Stomach smooth muscle (tissue), 2 donors: ENCODE measurements at regions not wholly inside any gene's neighbourhood (a gene's known extent, or its start where the extent isn't known, plus 50 kb on each side); places are given as distances from the start of the nearest gene placed in this dataset.

Source experiments
- H3K27ac ChIP-seq: one replicate; pipeline ENCODE4 v1.7.0; 2013; ENCODE audit warnings: mild to moderate bottlenecking, low read length, inconsistent platforms
- H3K27me3 ChIP-seq, 2 donors: one replicate each; pipeline ENCODE4 v1.7.0; 2013; ENCODE audit warnings: low read length in 2 of 2; ENCODE audit not compliant: insufficient read depth in 2 of 2, control insufficient read depth in 1 of 2
- H3K36me3 ChIP-seq, 2 donors: one replicate each; pipeline ENCODE4 v1.7.0; 2013; ENCODE audit warnings: low read length in 2 of 2; ENCODE audit not compliant: control insufficient read depth in 2 of 2, insufficient read depth in 2 of 2
- H3K4me1 ChIP-seq: one replicate; pipeline ENCODE4 v1.7.0; 2013; ENCODE audit warnings: low read length; ENCODE audit not compliant: control insufficient read depth, insufficient read depth
- H3K4me3 ChIP-seq, 2 donors: one replicate each; pipeline ENCODE4 v1.7.0; 2013; ENCODE audit warnings: low read length in 2 of 2
- H3K9ac ChIP-seq, 2 donors: one replicate each; pipeline ENCODE4 v1.7.0; 2013; ENCODE audit warnings: low read length in 2 of 2, mild to moderate bottlenecking in 1 of 2
- H3K9me3 ChIP-seq, 2 donors: one replicate each; pipeline ENCODE4 v1.7.0; 2013; ENCODE audit warnings: low read length in 2 of 2; ENCODE audit not compliant: control insufficient read depth in 2 of 2
- donor health status: healthy.
- donor health status: Pancreatic carcinoma.

DNA sequence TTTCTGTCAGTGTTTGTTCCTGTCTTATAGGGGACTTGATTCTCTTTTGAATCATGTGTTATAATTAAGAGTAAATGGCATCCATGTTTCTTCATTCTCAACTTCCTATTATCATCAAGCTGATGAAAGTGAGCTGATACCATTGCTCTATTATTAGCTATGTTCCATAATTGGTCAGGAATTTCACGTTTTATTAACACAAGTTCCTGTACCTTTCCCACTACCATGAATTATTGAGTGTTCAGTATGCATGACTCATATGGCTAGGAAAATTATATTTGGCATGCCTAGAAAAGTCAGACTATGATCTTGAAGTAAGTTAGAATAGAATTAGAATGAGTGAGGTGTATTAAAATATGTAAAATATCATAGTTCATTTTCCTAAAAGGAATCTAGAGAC is 278.9 kb upstream of the LRRC3B start:
- Histone ChIP-seq H3K9ac (no peak overlapping the region), H3K27me3 (no peaks in the 10 kb centered on the region), H3K4me3 (no peak overlapping the region), H3K4me1 (no peaks in the 10 kb centered on the region), H3K36me3 (no peaks in the 10 kb centered on the region), H3K27ac (no peak overlapping the region), H3K9me3 (no peaks in the 10 kb centered on the region)

DNA sequence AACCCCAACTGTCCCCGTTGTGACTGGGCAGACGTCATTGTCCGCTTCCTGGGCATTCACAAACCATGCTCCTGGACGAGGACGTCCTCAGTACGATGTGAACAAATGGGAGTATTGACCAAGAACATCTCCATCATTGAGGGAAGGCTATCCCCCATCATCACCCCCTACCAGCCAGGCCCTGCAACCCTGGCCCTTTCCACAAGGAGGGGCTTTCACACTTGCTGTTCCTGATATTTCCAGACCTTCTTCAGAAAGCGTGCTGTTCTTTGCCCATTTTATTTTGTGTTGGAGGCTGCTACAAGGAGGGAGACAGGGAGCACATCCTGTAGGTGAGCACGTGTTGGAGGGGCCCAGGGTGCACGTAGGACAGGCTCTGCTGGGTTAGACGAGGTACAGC is 277.0 kb upstream of the LRRC3B start:
- Histone ChIP-seq H3K4me3 (no peak overlapping the region), H3K9ac (no peak overlapping the region), H3K27me3 (no peaks in the 10 kb centered on the region), H3K27ac (no peak overlapping the region), H3K9me3 (no peaks in the 10 kb centered on the region), H3K36me3 (no peaks in the 10 kb centered on the region), H3K4me1 (no peaks in the 10 kb centered on the region)

DNA sequence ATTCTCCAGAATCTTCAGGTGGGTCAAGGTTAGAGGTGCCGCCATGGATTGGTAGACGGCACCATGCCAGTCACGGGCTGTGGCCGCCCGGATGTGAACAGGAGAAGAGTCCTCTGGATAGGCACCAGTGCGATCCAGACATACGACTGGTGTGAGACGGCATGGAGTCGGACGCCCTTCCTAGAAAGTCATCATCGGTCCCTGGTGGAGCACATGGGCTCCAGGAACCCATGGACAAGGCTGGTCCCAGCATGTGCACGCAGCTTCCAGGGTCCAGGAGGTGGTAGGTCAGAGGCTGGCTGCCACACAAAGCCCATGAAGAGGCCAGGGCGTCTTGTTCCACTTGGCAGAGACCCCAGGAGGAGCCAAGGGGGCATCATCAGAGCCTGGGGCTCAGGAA is 276.1 kb upstream of the LRRC3B start:
- Histone ChIP-seq H3K9me3 (no peaks in the 10 kb centered on the region), H3K36me3 (no peaks in the 10 kb centered on the region), H3K4me3 (no peak overlapping the region), H3K27me3 (no peaks in the 10 kb centered on the region), H3K4me1 (no peaks in the 10 kb centered on the region), H3K9ac (no peak overlapping the region), H3K27ac (no peak overlapping the region)

DNA sequence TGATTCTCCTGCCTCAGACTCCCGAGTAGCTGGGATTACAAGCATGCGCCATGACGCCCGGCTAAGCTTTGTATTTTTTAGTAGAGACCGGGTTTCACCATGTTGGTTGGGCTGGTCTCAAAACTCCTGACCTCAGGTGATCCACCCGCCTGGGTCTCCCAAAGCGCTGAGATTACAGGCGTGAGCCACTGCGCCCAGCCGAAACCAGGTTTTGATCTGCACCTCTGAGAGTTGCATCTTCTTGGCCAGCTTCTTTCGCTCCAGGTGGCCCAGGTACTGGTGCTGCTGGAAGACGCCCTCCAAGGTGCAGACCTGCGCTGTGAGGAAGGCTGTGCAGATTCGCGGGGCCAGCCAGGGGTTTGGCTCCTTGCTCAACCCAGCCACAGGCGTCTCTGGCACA is 275.4 kb upstream of the LRRC3B start:
- Histone ChIP-seq H3K27me3 (no peaks in the 10 kb centered on the region), H3K9me3 (no peaks in the 10 kb centered on the region), H3K27ac (no peak overlapping the region), H3K4me1 (no peaks in the 10 kb centered on the region), H3K36me3 (no peaks in the 10 kb centered on the region), H3K9ac (no peak overlapping the region), H3K4me3 (no peak overlapping the region)

DNA sequence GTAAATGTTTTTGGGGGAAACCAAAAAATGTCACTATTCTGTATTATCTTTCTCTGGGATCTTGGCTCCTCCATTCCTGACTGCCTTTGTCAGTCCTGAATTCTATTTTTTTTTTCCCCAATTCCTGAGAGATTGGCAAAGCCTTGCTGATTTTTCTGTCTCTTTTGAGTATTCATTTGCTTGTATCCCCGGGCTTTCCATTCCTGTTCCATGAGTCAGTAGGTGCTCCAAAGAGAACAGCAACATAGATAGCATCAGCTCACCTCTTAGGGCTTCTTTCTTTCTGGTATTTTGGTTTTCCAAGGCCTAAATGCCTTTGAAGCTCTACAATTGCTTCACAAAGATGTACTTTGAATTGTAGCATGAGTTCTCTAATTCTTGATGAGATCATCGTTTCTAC is 271.7 kb upstream of the LRRC3B start:
- Histone ChIP-seq H3K9ac (no peak overlapping the region), H3K36me3 (no peaks in the 10 kb centered on the region), H3K27ac (no peak overlapping the region), H3K4me1 (no peaks in the 10 kb centered on the region), H3K4me3 (no peak overlapping the region), H3K9me3 (no peaks in the 10 kb centered on the region), H3K27me3 (no peaks in the 10 kb centered on the region)

DNA sequence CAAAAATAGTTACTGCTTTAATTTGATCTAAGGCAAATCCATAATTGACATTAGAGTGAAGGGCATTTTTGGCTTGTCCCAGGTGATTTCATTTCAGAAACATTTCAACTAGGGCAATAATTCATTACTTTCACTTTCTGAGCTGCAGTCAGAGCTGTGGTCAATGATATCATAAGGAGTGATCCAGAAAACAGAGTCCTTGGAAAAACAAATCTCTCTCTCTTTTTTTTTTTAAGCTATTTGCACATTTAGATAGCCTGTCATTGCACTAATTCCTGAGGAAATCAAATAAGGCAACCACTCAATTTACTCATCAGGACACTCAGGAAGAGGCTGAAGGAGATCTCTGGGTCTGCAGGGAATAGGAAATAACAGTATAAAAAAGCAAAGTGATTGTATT is 269.5 kb upstream of the LRRC3B start:
- Histone ChIP-seq H3K4me3 (no peak overlapping the region), H3K9me3 (no peaks in the 10 kb centered on the region), H3K4me1 (no peaks in the 10 kb centered on the region)

DNA sequence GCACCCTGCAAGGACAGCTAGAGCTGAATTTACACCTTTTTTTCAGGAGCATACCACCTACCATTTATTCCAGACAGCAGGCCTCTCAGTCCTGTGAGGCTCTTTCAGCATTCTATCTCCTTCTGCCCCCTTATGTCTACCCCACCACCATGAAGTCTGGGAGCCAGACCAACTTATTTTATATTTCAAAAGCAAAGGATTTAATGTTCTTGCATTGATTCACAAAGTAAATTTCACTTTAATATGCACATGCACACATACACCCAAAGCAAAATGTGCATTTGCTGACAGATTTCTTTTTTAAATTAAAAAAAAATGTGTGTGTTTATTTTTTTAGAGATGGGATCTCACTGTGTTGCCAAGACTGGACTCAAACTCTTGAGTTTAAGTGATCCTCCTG is 264.2 kb upstream of the LRRC3B start:
- Histone ChIP-seq H3K36me3 (no peaks in the 10 kb centered on the region), H3K27me3 (no peaks in the 10 kb centered on the region), H3K4me1 (no peaks in the 10 kb centered on the region), H3K9me3 (no peaks in the 10 kb centered on the region), H3K9ac (no peak overlapping the region), H3K27ac (no peak overlapping the region), H3K4me3 (no peak overlapping the region)

More for the DNA sequence above, 269.5 kb upstream of the LRRC3B start:
- H3K36me3 ChIP-seq = no peaks in the 10 kb centered on the region
- H3K27ac ChIP-seq = no peak overlapping the region
- no peak overlapping the region for H3K9ac ChIP-seq
- no peaks in the 10 kb centered on the region for H3K27me3 ChIP-seq

DNA sequence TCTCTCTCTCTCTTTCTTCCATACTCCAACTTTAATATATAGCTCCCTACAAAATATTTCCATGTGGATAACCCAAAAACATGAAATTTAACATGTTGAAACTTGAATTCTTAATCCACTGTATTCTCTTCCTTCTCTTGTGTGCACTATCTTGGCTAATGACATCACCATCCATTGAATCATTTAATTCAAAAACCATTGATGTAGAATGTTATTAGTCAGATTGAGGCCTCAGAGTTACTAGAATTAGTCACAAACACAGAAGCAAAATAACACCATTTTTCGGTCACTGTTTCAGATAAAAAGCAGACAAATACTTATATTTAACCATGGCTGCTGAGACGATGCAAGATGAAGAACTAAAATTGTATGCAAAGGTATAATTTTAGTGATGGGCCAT is 256.9 kb upstream of the LRRC3B start:
- no peak overlapping the region for H3K9ac ChIP-seq
- no peaks in the 10 kb centered on the region for H3K27me3 ChIP-seq
- no peak overlapping the region for H3K4me3 ChIP-seq
- no peaks in the 10 kb centered on the region for H3K9me3 ChIP-seq
- H3K4me1 ChIP-seq = no peaks in the 10 kb centered on the region
- no peak overlapping the region for H3K27ac ChIP-seq
- H3K36me3 ChIP-seq = no peaks in the 10 kb centered on the region

DNA sequence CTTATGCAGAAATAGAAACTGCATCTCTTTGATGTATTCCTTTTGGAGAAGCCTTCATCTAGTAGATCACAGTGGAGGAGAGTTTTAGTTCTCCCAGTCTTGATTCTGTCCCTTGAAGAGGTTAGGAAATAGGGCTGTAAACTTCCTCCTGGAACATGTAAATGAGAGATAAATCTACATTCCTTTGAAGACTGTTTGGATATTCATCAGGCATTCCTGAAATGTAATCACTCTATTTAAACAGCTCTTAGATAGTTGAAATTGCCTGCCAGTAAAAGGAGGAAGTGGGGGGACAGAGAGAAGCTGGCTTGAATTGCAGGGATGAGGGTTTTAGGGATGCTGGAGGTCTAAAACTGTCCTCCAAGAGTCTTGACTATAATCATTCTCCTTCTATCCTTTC is 254.3 kb upstream of the LRRC3B start:
- H3K9ac ChIP-seq = no peak overlapping the region
- H3K4me3 ChIP-seq = no peak overlapping the region
- no peaks in the 10 kb centered on the region for H3K36me3 ChIP-seq
- no peaks in the 10 kb centered on the region for H3K27me3 ChIP-seq
- H3K4me1 ChIP-seq = no peaks in the 10 kb centered on the region
- no peak overlapping the region for H3K27ac ChIP-seq
- H3K9me3 ChIP-seq = no peaks in the 10 kb centered on the region

DNA sequence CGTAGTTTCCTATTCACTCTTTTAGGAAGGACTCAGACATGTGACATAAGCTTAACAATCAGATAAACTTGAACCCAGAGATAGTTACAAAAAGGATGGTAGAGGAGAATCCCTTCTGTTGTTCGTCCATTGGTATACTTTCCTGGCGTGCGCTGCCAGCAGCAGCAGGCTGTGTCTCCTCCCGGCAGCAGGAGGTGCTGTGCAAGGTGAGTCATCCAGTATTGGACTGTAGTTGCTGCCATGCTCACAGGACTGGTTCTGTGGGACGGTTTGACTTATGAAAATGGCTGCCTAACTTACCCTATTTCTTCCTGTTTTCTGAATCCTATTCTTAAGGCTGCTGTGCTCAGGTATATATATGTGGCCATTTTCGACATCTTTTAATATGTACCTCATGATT is 253.4 kb upstream of the LRRC3B start:
- Histone ChIP-seq H3K4me1 (no peaks in the 10 kb centered on the region), H3K4me3 (no peak overlapping the region), H3K27me3 (no peaks in the 10 kb centered on the region), H3K9ac (no peak overlapping the region), H3K36me3 (no peaks in the 10 kb centered on the region), H3K9me3 (no peaks in the 10 kb centered on the region), H3K27ac (no peak overlapping the region)

DNA sequence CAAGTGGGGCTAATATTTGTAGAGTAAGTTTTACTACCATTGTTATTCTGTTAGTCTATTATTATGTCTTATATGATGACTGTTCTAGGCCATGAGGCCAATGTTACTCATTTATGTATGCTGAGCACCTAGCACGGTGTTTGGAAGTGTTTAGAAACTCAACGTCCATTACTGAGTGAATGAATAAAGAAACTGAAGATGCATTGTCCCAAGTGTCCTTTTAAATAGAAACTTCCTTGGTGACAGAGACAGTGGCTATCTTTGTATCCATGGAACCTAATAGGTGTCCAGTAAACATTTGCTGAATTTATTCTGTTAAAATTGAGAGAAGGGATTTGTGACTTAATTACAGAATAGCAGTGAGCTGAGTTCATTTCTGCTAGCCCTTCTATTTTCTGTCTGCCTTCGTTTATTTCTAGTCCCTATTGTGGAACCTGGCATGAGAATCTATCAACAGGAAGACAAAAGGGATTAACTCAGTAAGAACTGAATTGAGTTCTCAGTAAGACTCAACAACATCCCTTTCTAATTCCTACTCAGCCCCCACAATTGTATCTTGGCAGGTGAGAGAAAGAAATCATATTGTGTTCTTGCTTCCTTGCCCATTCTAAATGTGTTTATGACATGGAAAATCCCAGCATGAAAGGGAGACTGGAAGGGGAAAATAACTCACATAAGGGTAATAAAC is 246.6 kb upstream of the LRRC3B start:
- no peak overlapping the region for H3K9ac ChIP-seq
- H3K4me3 ChIP-seq = no peak overlapping the region
- no peaks in the 10 kb centered on the region for H3K27me3 ChIP-seq
- no peaks in the 10 kb centered on the region for H3K9me3 ChIP-seq
- H3K36me3 ChIP-seq = no peaks in the 10 kb centered on the region
- no peaks in the 10 kb centered on the region for H3K4me1 ChIP-seq
- no peak overlapping the region for H3K27ac ChIP-seq
